Gastroesophageal sphincter (tissue), 3 donors: ENCODE measurements at regions not wholly inside any gene's neighbourhood (a gene's known extent, or its start where the extent isn't known, plus 50 kb on each side); places are given as distances from the start of the nearest gene placed in this dataset.

ENCODE experiments used
- CTCF ChIP-seq, 4 experiments: fragments of 200-600 bp in 2 of 4; fragments of 450-650 bp in 2 of 4; sonication (generic) in 1 of 4; IDR thresholded peaks; one replicate each; pipeline ENCODE4 v1.5.1; 2017 to 2019; ENCODE audit warnings: antibody characterized with exemption in 4 of 4, mild to moderate bottlenecking in 2 of 4, moderate library complexity in 2 of 4
- POLR2A ChIP-seq, 2 donors: fragments of 450-650 bp; IDR thresholded peaks; one replicate each; pipeline ENCODE4 v1.6.1; 2017; ENCODE audit warnings: antibody characterized with exemption in 2 of 2, mild to moderate bottlenecking in 2 of 2, moderate library complexity in 1 of 2
- POLR2AphosphoS5 ChIP-seq: sonication (generic); formaldehyde crosslinking; IDR thresholded peaks from one replicate; pipeline ENCODE4 v1.6.1; 2017; ENCODE audit warnings: antibody characterized with exemption

GRCh38 chr13:37345869-37346268, 240.4 kb upstream of the CSNK1A1L start:
- TF ChIP-seq CTCF (IDR thresholded peaks at IDR 0.05) (no peak), POLR2A (IDR thresholded peaks at IDR 0.05) (no peak), POLR2AphosphoS5 (no peak)
